ENCODE measurements at regions not wholly inside any gene's neighbourhood (a gene's known extent, or its start where the extent isn't known, plus 50 kb on each side); places are given as distances from the start of the nearest gene placed in this dataset.
"Not testable (repeated sequence)": the region's sequence is repeated elsewhere in the genome, so short reads cannot be mapped to it uniquely, and the experiment has no call there.

- not testable (repeated sequence) for TF ChIP-seq CTCF, POLR2A (IDR thresholded peaks at IDR 0.05)
Measured at GRCh38 chr1:83039091-83039490, 959.8 kb downstream of the TTLL7 start.
